RWPE2 (cell line): ENCODE measurements at regions not wholly inside any gene's neighbourhood (a gene's known extent, or its start where the extent isn't known, plus 50 kb on each side); places are given as distances from the start of the nearest gene placed in this dataset.

ENCODE experiments used
- ATAC-seq: fragments of 200-7000 bp; cut with Tn5 transposase; 3 replicates; pipeline ENCODE4 v1.9.1; 2021; ENCODE audit warnings: low read depth
- DNase-seq: peaks from one replicate; pipeline ENCODE4 v3.0.0-alpha.2; 2020; ENCODE audit warnings: low spot score
- H3K27ac ChIP-seq: fragments of 450-650 bp; 2 replicates; pipeline ENCODE4 v1.5.1; 2017; ENCODE audit warnings: mild to moderate bottlenecking; ENCODE audit not compliant: poor library complexity, severe bottlenecking
- H3K27me3 ChIP-seq: fragments of 250-450 bp; sonication (Bioruptor Pico); 2 replicates; pipeline ENCODE4 v1.5.1; 2021; ENCODE audit warnings: mild to moderate bottlenecking, moderate library complexity; ENCODE audit not compliant: insufficient read depth, poor library complexity, severe bottlenecking
- H3K36me3 ChIP-seq: fragments of 250-450 bp; sonication (Bioruptor Pico); 2 replicates; pipeline ENCODE4 v1.5.1; 2020; ENCODE audit warnings: low read depth, mild to moderate bottlenecking, moderate library complexity
- H3K4me1 ChIP-seq: fragments of 250-450 bp; sonication (Bioruptor Pico); 2 replicates; pipeline ENCODE4 v1.5.1; 2021; ENCODE audit warnings: mild to moderate bottlenecking, moderate library complexity; ENCODE audit not compliant: insufficient read depth, poor library complexity, severe bottlenecking
- H3K4me3 ChIP-seq: fragments of 250-450 bp; sonication (Bioruptor Pico); 2 replicates; pipeline ENCODE4 v1.5.1; 2021; ENCODE audit warnings: mild to moderate bottlenecking, moderate library complexity; ENCODE audit not compliant: severe bottlenecking
- H3K9me3 ChIP-seq: fragments of 250-450 bp; sonication (Bioruptor Pico); 2 replicates; pipeline ENCODE4 v1.5.1; 2021; ENCODE audit warnings: mild to moderate bottlenecking, moderate library complexity; ENCODE audit not compliant: severe bottlenecking
- TF ChIP-seq, protein P1 (sequence below): fragments of 450-650 bp; IDR thresholded peaks from one replicate; pipeline ENCODE4 v1.5.1; 2017; ENCODE audit warnings: mild to moderate bottlenecking, moderate library complexity; ENCODE audit not compliant: poor library complexity, severe bottlenecking

DNA sequence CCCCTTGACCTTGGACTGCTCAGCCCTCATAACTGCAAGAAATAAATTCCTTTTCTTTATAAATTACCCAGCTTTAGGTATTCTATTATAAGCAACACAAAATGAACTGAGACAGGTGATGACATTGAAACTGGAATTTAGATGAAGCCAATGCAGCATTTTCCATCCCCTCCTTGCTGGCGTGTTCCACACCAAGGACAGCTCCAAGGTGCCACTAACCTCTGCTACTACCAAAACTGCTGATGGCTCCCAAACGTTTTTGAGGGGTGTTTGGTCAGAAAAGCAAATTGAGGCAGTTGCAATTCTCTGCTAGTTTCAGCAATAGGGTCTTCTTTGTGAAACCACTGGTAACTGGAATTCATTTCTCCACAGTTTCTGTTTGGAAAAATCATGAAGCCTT, 124.8 kb downstream of the DRD1 start:
- Histone ChIP-seq H3K9me3 (no peaks in the 10 kb centered on the region), H3K27me3 (no peaks in the 10 kb centered on the region), H3K4me1 (no peaks in the 10 kb centered on the region), H3K4me3 (no peak overlapping the region), H3K27ac (no peak overlapping the region), H3K36me3 (no peaks in the 10 kb centered on the region)
- ATAC-seq (no peak), DNase-seq (no peak)
- TF ChIP-seq, protein P1, sequence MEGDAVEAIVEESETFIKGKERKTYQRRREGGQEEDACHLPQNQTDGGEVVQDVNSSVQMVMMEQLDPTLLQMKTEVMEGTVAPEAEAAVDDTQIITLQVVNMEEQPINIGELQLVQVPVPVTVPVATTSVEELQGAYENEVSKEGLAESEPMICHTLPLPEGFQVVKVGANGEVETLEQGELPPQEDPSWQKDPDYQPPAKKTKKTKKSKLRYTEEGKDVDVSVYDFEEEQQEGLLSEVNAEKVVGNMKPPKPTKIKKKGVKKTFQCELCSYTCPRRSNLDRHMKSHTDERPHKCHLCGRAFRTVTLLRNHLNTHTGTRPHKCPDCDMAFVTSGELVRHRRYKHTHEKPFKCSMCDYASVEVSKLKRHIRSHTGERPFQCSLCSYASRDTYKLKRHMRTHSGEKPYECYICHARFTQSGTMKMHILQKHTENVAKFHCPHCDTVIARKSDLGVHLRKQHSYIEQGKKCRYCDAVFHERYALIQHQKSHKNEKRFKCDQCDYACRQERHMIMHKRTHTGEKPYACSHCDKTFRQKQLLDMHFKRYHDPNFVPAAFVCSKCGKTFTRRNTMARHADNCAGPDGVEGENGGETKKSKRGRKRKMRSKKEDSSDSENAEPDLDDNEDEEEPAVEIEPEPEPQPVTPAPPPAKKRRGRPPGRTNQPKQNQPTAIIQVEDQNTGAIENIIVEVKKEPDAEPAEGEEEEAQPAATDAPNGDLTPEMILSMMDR, result no peak

DNA sequence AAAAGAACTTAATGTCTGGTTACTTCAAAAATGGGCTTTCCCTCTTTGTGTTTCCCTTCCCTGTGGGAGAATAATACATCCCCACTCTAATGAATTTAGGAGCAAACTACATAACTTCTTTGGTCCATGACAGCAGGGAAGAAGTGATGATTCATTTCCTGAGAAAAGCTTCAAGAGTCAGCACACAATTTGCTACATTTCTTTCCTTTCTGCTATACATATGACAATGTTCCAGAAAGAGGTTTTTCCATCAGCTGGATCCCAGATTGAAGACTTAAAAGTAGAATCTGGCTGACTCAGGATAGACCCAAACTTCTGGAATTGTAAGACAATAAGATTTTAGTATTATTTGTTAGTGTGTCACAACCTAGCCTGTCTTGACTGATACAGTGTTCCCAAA, 126.1 kb downstream of the DRD1 start:
- no peak for DNase-seq
- ATAC-seq, result no peak
- TF ChIP-seq, protein P1, result no peak
- Histone ChIP-seq H3K9me3 (no peaks in the 10 kb centered on the region), H3K36me3 (no peaks in the 10 kb centered on the region), H3K27ac (no peak overlapping the region), H3K27me3 (no peaks in the 10 kb centered on the region), H3K4me3 (no peak overlapping the region), H3K4me1 (no peaks in the 10 kb centered on the region)

DNA sequence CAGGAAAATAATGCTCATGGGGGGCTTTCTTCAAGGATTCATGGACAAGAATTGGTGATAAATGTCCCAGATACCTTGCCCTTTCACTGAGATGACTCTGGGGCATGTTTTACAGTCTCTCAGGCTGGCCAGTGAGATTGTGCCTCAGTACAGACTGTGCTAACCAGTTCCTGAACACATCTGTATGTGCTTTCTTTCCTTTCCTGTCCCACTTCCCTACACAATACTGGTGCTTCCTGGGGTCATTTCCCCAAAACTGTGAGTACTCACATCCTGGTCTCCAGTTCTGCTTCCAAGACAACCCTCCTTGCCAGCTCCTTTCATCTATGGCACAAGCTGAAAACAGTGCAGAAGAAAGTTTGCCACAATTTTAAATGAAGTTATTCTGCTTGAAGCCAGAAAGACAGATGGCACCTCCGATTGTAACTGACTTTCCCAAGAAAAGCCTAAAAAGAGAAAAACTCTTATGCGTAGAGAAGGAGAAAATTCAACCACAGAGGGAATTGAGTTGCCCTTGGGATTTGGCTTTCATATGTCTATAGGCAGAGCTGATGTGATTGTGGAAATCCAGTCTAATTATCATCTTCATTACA, 134.7 kb downstream of the DRD1 start:
- H3K36me3 ChIP-seq, result no peaks in the 10 kb centered on the region
- DNase-seq (no peak), ATAC-seq (no peak)
- H3K27ac ChIP-seq, result no peak overlapping the region
- H3K9me3 ChIP-seq, result no peaks in the 10 kb centered on the region
- H3K4me3 ChIP-seq, result no peak overlapping the region
- TF ChIP-seq, protein P1, result no peak
- H3K27me3 ChIP-seq, result no peaks in the 10 kb centered on the region
- H3K4me1 ChIP-seq, result no peaks in the 10 kb centered on the region

DNA sequence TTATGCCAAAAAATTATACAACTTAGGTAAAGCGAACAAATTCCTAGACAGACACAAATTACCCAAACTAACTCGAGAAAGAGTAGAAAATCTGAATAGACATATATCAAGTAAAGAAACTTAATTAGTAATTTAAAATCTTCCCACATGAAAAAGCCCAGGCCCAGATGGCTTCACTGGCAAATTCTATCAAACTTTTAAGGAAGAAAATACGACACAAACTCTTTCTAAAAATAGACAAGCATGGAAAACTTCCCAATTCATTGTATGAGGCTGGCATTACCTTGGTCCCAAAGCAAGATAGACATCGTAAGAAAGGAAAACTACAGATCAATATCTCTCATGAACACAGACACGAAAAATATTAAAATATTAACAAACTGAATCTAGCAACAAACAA, 135.3 kb downstream of the DRD1 start:
- no peak for DNase-seq
- Histone ChIP-seq H3K9me3 (no peaks in the 10 kb centered on the region), H3K4me3 (no peak overlapping the region), H3K27ac (no peak overlapping the region), H3K36me3 (no peaks in the 10 kb centered on the region), H3K4me1 (no peaks in the 10 kb centered on the region), H3K27me3 (no peaks in the 10 kb centered on the region)
- TF ChIP-seq, protein P1, result no peak
- no peak for ATAC-seq

DNA sequence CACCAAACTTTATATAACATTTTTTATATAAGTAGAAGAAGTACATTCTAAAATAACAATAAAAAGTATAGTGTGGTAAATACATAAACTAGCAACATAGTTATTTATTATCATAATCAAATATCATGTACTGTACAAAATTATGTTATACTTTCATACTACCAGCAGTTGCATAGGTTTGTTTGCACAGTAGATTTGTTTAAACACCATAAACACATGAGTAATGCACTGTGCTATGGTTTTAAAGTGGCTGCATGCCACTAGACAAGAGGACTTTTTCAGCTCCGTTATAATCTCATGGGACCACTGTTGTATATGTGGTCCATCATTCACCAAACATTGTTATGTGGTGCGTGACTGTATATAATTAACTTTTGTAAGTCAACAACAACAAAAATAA, 137.6 kb downstream of the DRD1 start:
- H3K4me1 ChIP-seq, result no peaks in the 10 kb centered on the region
- H3K9me3 ChIP-seq, result no peaks in the 10 kb centered on the region
- DNase-seq, result no peak
- H3K4me3 ChIP-seq, result no peak overlapping the region
- H3K36me3 ChIP-seq, result no peaks in the 10 kb centered on the region
- no peak overlapping the region for H3K27ac ChIP-seq
- no peaks in the 10 kb centered on the region for H3K27me3 ChIP-seq
- TF ChIP-seq, protein P1, result no peak
- ATAC-seq, result no peak
